HPDE6-E6E7 (cell line): ENCODE measurements at regions not wholly inside any gene's neighbourhood (a gene's known extent, or its start where the extent isn't known, plus 50 kb on each side); places are given as distances from the start of the nearest gene placed in this dataset.
"Not testable (repeated sequence)": the region's sequence is repeated elsewhere in the genome, so short reads cannot be mapped to it uniquely, and the experiment has no call there.

ENCODE experiments used
- DNase-seq: peaks from one replicate; pipeline ENCODE4 v3.0.0; 2011; ENCODE audit warnings: missing footprints; ENCODE audit errors: extremely low spot score

GRCh38 chr2:109049022-109049421 is 60.0 kb upstream of the EDAR start:
- DNase-seq, result no peak

GRCh38 chr2:109048163-109048562 is 59.1 kb upstream of the EDAR start:
- DNase-seq, result no peak

- DNase-seq, result not testable (repeated sequence)
Observed at GRCh38 chr2:109047569-109047968, 58.5 kb upstream of the EDAR start.

- no peak for DNase-seq
Observed at GRCh38 chr2:109046925-109047508, 58.0 kb upstream of the EDAR start.

GRCh38 chr2:109045505-109045904 is 56.5 kb upstream of the EDAR start:
- DNase-seq, result no peak

DNA sequence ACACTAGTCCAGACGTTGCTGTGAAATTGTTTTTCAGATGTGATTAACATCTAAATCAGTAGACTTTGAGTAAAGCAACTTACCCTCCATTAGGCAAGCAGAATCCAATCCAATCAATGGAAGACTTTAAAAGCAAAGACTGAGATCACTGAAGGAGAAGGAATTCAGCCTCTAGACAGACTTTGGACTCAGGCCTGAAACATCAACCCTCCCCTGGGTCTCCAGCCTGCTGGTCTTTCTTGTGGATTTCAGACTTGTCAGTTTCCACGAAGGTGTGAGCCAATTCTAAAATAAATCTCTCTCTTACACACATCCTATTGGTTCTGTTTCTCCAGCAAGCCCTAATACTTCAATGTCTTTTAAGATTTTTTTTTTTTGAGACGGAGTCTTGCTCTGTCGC is 50.0 kb upstream of the EDAR start:
- no peak for DNase-seq
